Calu3 (cell line): ENCODE measurements at regions not wholly inside any gene's neighbourhood (a gene's known extent, or its start where the extent isn't known, plus 50 kb on each side); places are given as distances from the start of the nearest gene placed in this dataset.

ENCODE experiments used
- BruUV-seq: library from RNA; stranded (reverse); fragments of 400-500 nt; replicated peaks from 2 replicates; lab custom pipeline; 2021; lab: Mats Ljungman, UMichigan
- CTCF ChIA-PET: fragments of 300-600 bp; sonication (Branson Sonifier 250); formaldehyde crosslinking; loops from one replicate; lab custom pipeline; 2022; ENCODE audit warnings: antibody characterized with exemption; lab: Charles Lee
- DNase-seq: peaks from one replicate; pipeline ENCODE4 v3.0.0; 2022
- H3K27ac Mint-ChIP-seq: one replicate; pipeline ENCODE4 v1.8.0; 2022; ENCODE audit warnings: mixed read lengths; ENCODE audit not compliant: unreplicated experiment
- H3K27me3 Mint-ChIP-seq: one replicate; pipeline ENCODE4 v1.8.0; 2022; ENCODE audit warnings: mixed read lengths; ENCODE audit not compliant: unreplicated experiment
- H3K36me3 Mint-ChIP-seq: one replicate; pipeline ENCODE4 v1.8.0; 2022; ENCODE audit warnings: mild to moderate bottlenecking, moderate library complexity, mixed read lengths; ENCODE audit not compliant: insufficient read depth, unreplicated experiment
- H3K4me1 Mint-ChIP-seq: one replicate; pipeline ENCODE4 v1.8.0; 2022; ENCODE audit warnings: mild to moderate bottlenecking, low read depth, mixed read lengths; ENCODE audit not compliant: unreplicated experiment
- H3K4me3 Mint-ChIP-seq: one replicate; pipeline ENCODE4 v1.8.0; 2022; ENCODE audit warnings: mild to moderate bottlenecking, low read depth, moderate library complexity, mixed read lengths; ENCODE audit not compliant: unreplicated experiment
- H3K9me3 Mint-ChIP-seq: one replicate; pipeline ENCODE4 v1.8.0; 2022; ENCODE audit warnings: low read depth, mixed read lengths; ENCODE audit not compliant: unreplicated experiment
- CTCF ChIP-seq: fragments of 200-600 bp; IDR thresholded peaks from one replicate; pipeline ENCODE4 v1.8.0; 2022; ENCODE audit warnings: antibody characterized with exemption; ENCODE audit not compliant: unreplicated experiment
- intact Hi-C: fragments of 100-400 bp; cut with micrococcal nuclease; formaldehyde crosslinking; loops from one replicate; pipeline ENCODE4 v1.10.0; 2022; ENCODE audit not compliant: unreplicated experiment

- DNase-seq = no peak
- no peaks in the 10 kb centered on the region for H3K4me1 Mint-ChIP-seq
- no peak for TF ChIP-seq CTCF
- H3K36me3 Mint-ChIP-seq = no peaks in the 10 kb centered on the region
- H3K4me3 Mint-ChIP-seq = no peak overlapping the region
- no TSS peak for BruUV-seq
- H3K27ac Mint-ChIP-seq = no peak overlapping the region
- intact Hi-C loops = no loop called here
- CTCF ChIA-PET = no interaction called here
- no peaks in the 10 kb centered on the region for H3K27me3 Mint-ChIP-seq
- peaks cover 14% of the 10 kb centered on the region for H3K9me3 Mint-ChIP-seq
Measured at GRCh38 chr9:24488896-24489295, 56.8 kb downstream of the IZUMO3 start.

GRCh38 chr9:24487946-24488345 is 57.8 kb downstream of the IZUMO3 start:
- no peak overlapping the region for H3K27ac Mint-ChIP-seq
- no TSS peak for BruUV-seq
- DNase-seq = no peak
- H3K36me3 Mint-ChIP-seq = no peaks in the 10 kb centered on the region
- H3K4me1 Mint-ChIP-seq = no peaks in the 10 kb centered on the region
- CTCF ChIA-PET = no interaction called here
- H3K9me3 Mint-ChIP-seq = peaks cover 9% of the 10 kb centered on the region
- intact Hi-C loops = no loop called here
- TF ChIP-seq CTCF = no peak
- H3K27me3 Mint-ChIP-seq = no peaks in the 10 kb centered on the region
- H3K4me3 Mint-ChIP-seq = no peak overlapping the region

GRCh38 chr9:24487250-24487861 is 58.3 kb downstream of the IZUMO3 start:
- no peak for DNase-seq
- Mint-ChIP-seq H3K9me3 (peaks cover 9% of the 10 kb centered on the region), H3K27ac (no peak overlapping the region), H3K4me3 (no peak overlapping the region), H3K27me3 (no peaks in the 10 kb centered on the region), H3K4me1 (no peaks in the 10 kb centered on the region), H3K36me3 (no peaks in the 10 kb centered on the region)
- CTCF ChIA-PET = no interaction called here
- intact Hi-C loops = no loop called here
- no TSS peak for BruUV-seq
- no peak for TF ChIP-seq CTCF

GRCh38 chr9:24479361-24480059 is 66.2 kb downstream of the IZUMO3 start:
- no TSS peak for BruUV-seq
- no peak for DNase-seq
- H3K4me1 Mint-ChIP-seq = no peaks in the 10 kb centered on the region
- no peak overlapping the region for H3K27ac Mint-ChIP-seq
- no peak overlapping the region for H3K4me3 Mint-ChIP-seq
- H3K27me3 Mint-ChIP-seq = no peaks in the 10 kb centered on the region
- no peaks in the 10 kb centered on the region for H3K36me3 Mint-ChIP-seq
- CTCF ChIA-PET = no interaction called here
- peaks cover 4% of the 10 kb centered on the region for H3K9me3 Mint-ChIP-seq
- no peak for TF ChIP-seq CTCF
- intact Hi-C loops = no loop called here
